ENCODE measurements at regions not wholly inside any gene's neighbourhood (a gene's known extent, or its start where the extent isn't known, plus 50 kb on each side); places are given as distances from the start of the nearest gene placed in this dataset.

- WGBS = 95% methylated on average over 4 of the region's 4 CpGs
Observed at GRCh38 chr1:82542141-82542540, 741.4 kb downstream of the ADGRL2 start.

GRCh38 chr1:82540006-82540405 is 739.3 kb downstream of the ADGRL2 start:
- Histone ChIP-seq H3K36me3 (ENCODE audit: control insufficient read depth in 2 of 2, insufficient read depth in 2 of 2, low read length in 1 of 2) (no peaks in the 10 kb centered on the region), H3K27ac (ENCODE audit: low read depth in 1 of 2, low read length in 1 of 2) (no peak overlapping the region), H3K4me1 (ENCODE audit: control insufficient read depth in 2 of 2, insufficient read depth in 2 of 2, low read length in 2 of 2) (no peaks in the 10 kb centered on the region), H3K4me3 (ENCODE audit: low read length in 2 of 2) (no peak overlapping the region), H3K27me3 (ENCODE audit: control insufficient read depth in 2 of 2, insufficient read depth in 1 of 2, low read length in 1 of 2) (no peaks in the 10 kb centered on the region), H3K9me3 (ENCODE audit: control insufficient read depth in 2 of 2, insufficient read depth in 1 of 2, low read length in 1 of 2) (no peaks in the 10 kb centered on the region)
- 94% methylated on average over 2 of the region's 2 CpGs for WGBS
- DNase-seq (ENCODE audit: low read depth in 6 of 9, low spot score in 9 of 9) = no peak

More at GRCh38 chr1:82542141-82542540, 741.4 kb downstream of the ADGRL2 start:
- H3K9me3 ChIP-seq (ENCODE audit: control insufficient read depth in 2 of 2, insufficient read depth in 1 of 2, low read length in 1 of 2) = no peaks in the 10 kb centered on the region
- H3K27ac ChIP-seq (ENCODE audit: low read depth in 1 of 2, low read length in 1 of 2) = no peak overlapping the region
- no peak for DNase-seq (ENCODE audit: low read depth in 6 of 9, low spot score in 9 of 9)
- H3K4me3 ChIP-seq (ENCODE audit: low read length in 2 of 2) = no peak overlapping the region
- no peaks in the 10 kb centered on the region for H3K27me3 ChIP-seq (ENCODE audit: control insufficient read depth in 2 of 2, insufficient read depth in 1 of 2, low read length in 1 of 2)
- H3K36me3 ChIP-seq (ENCODE audit: control insufficient read depth in 2 of 2, insufficient read depth in 2 of 2, low read length in 1 of 2) = no peaks in the 10 kb centered on the region
- no peaks in the 10 kb centered on the region for H3K4me1 ChIP-seq (ENCODE audit: control insufficient read depth in 2 of 2, insufficient read depth in 2 of 2, low read length in 2 of 2)

GRCh38 chr1:82538876-82539275 is 738.1 kb downstream of the ADGRL2 start:
- Histone ChIP-seq H3K9me3 (ENCODE audit: control insufficient read depth in 2 of 2, insufficient read depth in 1 of 2, low read length in 1 of 2) (peaks cover 0 to 3% of the 10 kb centered on the region in 2 donors), H3K4me3 (ENCODE audit: low read length in 2 of 2) (no peak overlapping the region), H3K27ac (ENCODE audit: low read depth in 1 of 2, low read length in 1 of 2) (no peak overlapping the region), H3K4me1 (ENCODE audit: control insufficient read depth in 2 of 2, insufficient read depth in 2 of 2, low read length in 2 of 2) (no peaks in the 10 kb centered on the region), H3K36me3 (ENCODE audit: control insufficient read depth in 2 of 2, insufficient read depth in 2 of 2, low read length in 1 of 2) (no peaks in the 10 kb centered on the region), H3K27me3 (ENCODE audit: control insufficient read depth in 2 of 2, insufficient read depth in 1 of 2, low read length in 1 of 2) (no peaks in the 10 kb centered on the region)
- no peak for DNase-seq (ENCODE audit: low read depth in 6 of 9, low spot score in 9 of 9)

GRCh38 chr1:82534996-82535395 is 734.3 kb downstream of the ADGRL2 start:
- no peak for DNase-seq (ENCODE audit: low read depth in 6 of 9, low spot score in 9 of 9)
- 88% methylated on average over 6 of the region's 6 CpGs for WGBS

GRCh38 chr1:82525378-82525777 is 724.6 kb downstream of the ADGRL2 start:
- Histone ChIP-seq H3K4me3 (ENCODE audit: low read length in 2 of 2) (no peak overlapping the region), H3K36me3 (ENCODE audit: control insufficient read depth in 2 of 2, insufficient read depth in 2 of 2, low read length in 1 of 2) (no peaks in the 10 kb centered on the region), H3K4me1 (ENCODE audit: control insufficient read depth in 2 of 2, insufficient read depth in 2 of 2, low read length in 2 of 2) (no peaks in the 10 kb centered on the region), H3K9me3 (ENCODE audit: control insufficient read depth in 2 of 2, insufficient read depth in 1 of 2, low read length in 1 of 2) (no peaks in the 10 kb centered on the region), H3K27me3 (ENCODE audit: control insufficient read depth in 2 of 2, insufficient read depth in 1 of 2, low read length in 1 of 2) (no peaks in the 10 kb centered on the region), H3K27ac (ENCODE audit: low read depth in 1 of 2, low read length in 1 of 2) (no peak overlapping the region)
- no peak for DNase-seq (ENCODE audit: low read depth in 6 of 9, low spot score in 9 of 9)

More at GRCh38 chr1:82534996-82535395, 734.3 kb downstream of the ADGRL2 start:
- Histone ChIP-seq H3K4me1 (ENCODE audit: control insufficient read depth in 2 of 2, insufficient read depth in 2 of 2, low read length in 2 of 2) (no peaks in the 10 kb centered on the region), H3K9me3 (ENCODE audit: control insufficient read depth in 2 of 2, insufficient read depth in 1 of 2, low read length in 1 of 2) (peaks cover 0 to 3% of the 10 kb centered on the region in 2 donors), H3K36me3 (ENCODE audit: control insufficient read depth in 2 of 2, insufficient read depth in 2 of 2, low read length in 1 of 2) (no peaks in the 10 kb centered on the region), H3K27ac (ENCODE audit: low read depth in 1 of 2, low read length in 1 of 2) (no peak overlapping the region), H3K27me3 (ENCODE audit: control insufficient read depth in 2 of 2, insufficient read depth in 1 of 2, low read length in 1 of 2) (no peaks in the 10 kb centered on the region), H3K4me3 (ENCODE audit: low read length in 2 of 2) (no peak overlapping the region)

- H3K9me3 ChIP-seq (ENCODE audit: control insufficient read depth in 2 of 2, insufficient read depth in 1 of 2, low read length in 1 of 2) = no peaks in the 10 kb centered on the region
- H3K27ac ChIP-seq (ENCODE audit: low read depth in 1 of 2, low read length in 1 of 2) = no peak overlapping the region
- WGBS = 97% methylated on average over 1 of the region's 1 CpG
- H3K36me3 ChIP-seq (ENCODE audit: control insufficient read depth in 2 of 2, insufficient read depth in 2 of 2, low read length in 1 of 2) = no peaks in the 10 kb centered on the region
- H3K27me3 ChIP-seq (ENCODE audit: control insufficient read depth in 2 of 2, insufficient read depth in 1 of 2, low read length in 1 of 2) = no peaks in the 10 kb centered on the region
- DNase-seq (ENCODE audit: low read depth in 6 of 9, low spot score in 9 of 9) = no peak
- no peak overlapping the region for H3K4me3 ChIP-seq (ENCODE audit: low read length in 2 of 2)
- H3K4me1 ChIP-seq (ENCODE audit: control insufficient read depth in 2 of 2, insufficient read depth in 2 of 2, low read length in 2 of 2) = no peaks in the 10 kb centered on the region
Observed at GRCh38 chr1:82520611-82521010, 719.9 kb downstream of the ADGRL2 start.

- no peaks in the 10 kb centered on the region for H3K4me1 ChIP-seq (ENCODE audit: control insufficient read depth in 2 of 2, insufficient read depth in 2 of 2, low read length in 2 of 2)
- no peak overlapping the region for H3K27ac ChIP-seq (ENCODE audit: low read depth in 1 of 2, low read length in 1 of 2)
- H3K9me3 ChIP-seq (ENCODE audit: control insufficient read depth in 2 of 2, insufficient read depth in 1 of 2, low read length in 1 of 2) = no peaks in the 10 kb centered on the region
- H3K4me3 ChIP-seq (ENCODE audit: low read length in 2 of 2) = no peak overlapping the region
- no peak for DNase-seq (ENCODE audit: low read depth in 6 of 9, low spot score in 9 of 9)
- no peaks in the 10 kb centered on the region for H3K36me3 ChIP-seq (ENCODE audit: control insufficient read depth in 2 of 2, insufficient read depth in 2 of 2, low read length in 1 of 2)
- H3K27me3 ChIP-seq (ENCODE audit: control insufficient read depth in 2 of 2, insufficient read depth in 1 of 2, low read length in 1 of 2) = no peaks in the 10 kb centered on the region
- WGBS = 86% methylated on average over 8 of the region's 8 CpGs
Observed at GRCh38 chr1:82517586-82517985, 716.9 kb downstream of the ADGRL2 start.

- no peak for DNase-seq (ENCODE audit: low read depth in 6 of 9, low spot score in 9 of 9)
- Histone ChIP-seq H3K36me3 (ENCODE audit: control insufficient read depth in 2 of 2, insufficient read depth in 2 of 2, low read length in 1 of 2) (no peaks in the 10 kb centered on the region), H3K4me1 (ENCODE audit: control insufficient read depth in 2 of 2, insufficient read depth in 2 of 2, low read length in 2 of 2) (no peaks in the 10 kb centered on the region), H3K27ac (ENCODE audit: low read depth in 1 of 2, low read length in 1 of 2) (no peak overlapping the region), H3K27me3 (ENCODE audit: control insufficient read depth in 2 of 2, insufficient read depth in 1 of 2, low read length in 1 of 2) (no peaks in the 10 kb centered on the region), H3K9me3 (ENCODE audit: control insufficient read depth in 2 of 2, insufficient read depth in 1 of 2, low read length in 1 of 2) (no peaks in the 10 kb centered on the region), H3K4me3 (ENCODE audit: low read length in 2 of 2) (no peak overlapping the region)
Observed at GRCh38 chr1:82515650-82516049, 714.9 kb downstream of the ADGRL2 start.

- Histone ChIP-seq H3K4me3 (ENCODE audit: low read length in 2 of 2) (no peak overlapping the region), H3K9me3 (ENCODE audit: control insufficient read depth in 2 of 2, insufficient read depth in 1 of 2, low read length in 1 of 2) (no peaks in the 10 kb centered on the region)
Observed at GRCh38 chr1:82511441-82511840, 710.7 kb downstream of the ADGRL2 start.

GRCh38 chr1:82510431-82510830 is 709.7 kb downstream of the ADGRL2 start:
- 97% methylated on average over 2 of the region's 2 CpGs for WGBS
- no peaks in the 10 kb centered on the region for H3K4me1 ChIP-seq (ENCODE audit: control insufficient read depth in 2 of 2, insufficient read depth in 2 of 2, low read length in 2 of 2)
- H3K27me3 ChIP-seq (ENCODE audit: control insufficient read depth in 2 of 2, insufficient read depth in 1 of 2, low read length in 1 of 2) = no peaks in the 10 kb centered on the region
- no peaks in the 10 kb centered on the region for H3K9me3 ChIP-seq (ENCODE audit: control insufficient read depth in 2 of 2, insufficient read depth in 1 of 2, low read length in 1 of 2)
- no peak for DNase-seq (ENCODE audit: low read depth in 6 of 9, low spot score in 9 of 9)
- H3K27ac ChIP-seq (ENCODE audit: low read depth in 1 of 2, low read length in 1 of 2) = no peak overlapping the region
- H3K36me3 ChIP-seq (ENCODE audit: control insufficient read depth in 2 of 2, insufficient read depth in 2 of 2, low read length in 1 of 2) = no peaks in the 10 kb centered on the region
- H3K4me3 ChIP-seq (ENCODE audit: low read length in 2 of 2) = no peak overlapping the region

More at GRCh38 chr1:82511441-82511840, 710.7 kb downstream of the ADGRL2 start:
- Histone ChIP-seq H3K4me1 (ENCODE audit: control insufficient read depth in 2 of 2, insufficient read depth in 2 of 2, low read length in 2 of 2) (no peaks in the 10 kb centered on the region), H3K36me3 (ENCODE audit: control insufficient read depth in 2 of 2, insufficient read depth in 2 of 2, low read length in 1 of 2) (no peaks in the 10 kb centered on the region), H3K27me3 (ENCODE audit: control insufficient read depth in 2 of 2, insufficient read depth in 1 of 2, low read length in 1 of 2) (no peaks in the 10 kb centered on the region), H3K27ac (ENCODE audit: low read depth in 1 of 2, low read length in 1 of 2) (no peak overlapping the region)
- DNase-seq (ENCODE audit: low read depth in 6 of 9, low spot score in 9 of 9) = no peak
